SK-N-MC (cell line): ENCODE measurements at regions not wholly inside any gene's neighbourhood (a gene's known extent, or its start where the extent isn't known, plus 50 kb on each side); places are given as distances from the start of the nearest gene placed in this dataset.

ENCODE experiments used
- DNase-seq: peaks from one replicate; pipeline ENCODE4 v3.0.0-alpha.2; 2011; ENCODE audit warnings: low read depth, low spot score
- H3K27ac ChIP-seq: fragments of 200-600 bp; sonication (generic); 2 replicates; pipeline ENCODE4 v1.5.1; 2016; ENCODE audit warnings: mixed run types
- H3K36me3 ChIP-seq: fragments of 200-600 bp; sonication (generic); 2 replicates; pipeline ENCODE4 v1.6.1; 2017; ENCODE audit warnings: antibody characterized with exemption, low read length, mixed read lengths; ENCODE audit not compliant: insufficient read depth
- H3K4me3 ChIP-seq: fragments of 200-600 bp; sonication (generic); 2 replicates; pipeline ENCODE4 v1.5.1; 2016
- H3K9ac ChIP-seq: fragments of 200-600 bp; sonication (generic); 2 replicates; pipeline ENCODE4 v1.8.0; 2017; ENCODE audit warnings: mixed run types, mixed read lengths; ENCODE audit not compliant: insufficient read length
- H3K9me3 ChIP-seq: fragments of 200-600 bp; sonication (generic); 2 replicates; pipeline ENCODE4 v1.6.1; 2017; ENCODE audit warnings: low read depth, mild to moderate bottlenecking, antibody characterized with exemption, low read length, moderate library complexity, mixed read lengths
- EZH2 ChIP-seq: fragments of 200-600 bp; sonication (generic); IDR thresholded peaks from one replicate; pipeline ENCODE4 v1.6.1; 2017; ENCODE audit warnings: antibody characterized with exemption
- FOXP2 ChIP-seq: optimal IDR thresholded peaks from 2 replicates; pipeline ENCODE3; 2011; ENCODE audit warnings: mild to moderate bottlenecking, moderate library complexity; ENCODE audit not compliant: insufficient read depth; ENCODE audit errors: extremely low read length, control extremely low read depth
- POLR2AphosphoS5 ChIP-seq: IDR thresholded peaks from 2 replicates; pipeline ENCODE4 v1.6.1; 2012; ENCODE audit warnings: mild to moderate bottlenecking, low read depth, low read length, borderline replicate concordance

DNA sequence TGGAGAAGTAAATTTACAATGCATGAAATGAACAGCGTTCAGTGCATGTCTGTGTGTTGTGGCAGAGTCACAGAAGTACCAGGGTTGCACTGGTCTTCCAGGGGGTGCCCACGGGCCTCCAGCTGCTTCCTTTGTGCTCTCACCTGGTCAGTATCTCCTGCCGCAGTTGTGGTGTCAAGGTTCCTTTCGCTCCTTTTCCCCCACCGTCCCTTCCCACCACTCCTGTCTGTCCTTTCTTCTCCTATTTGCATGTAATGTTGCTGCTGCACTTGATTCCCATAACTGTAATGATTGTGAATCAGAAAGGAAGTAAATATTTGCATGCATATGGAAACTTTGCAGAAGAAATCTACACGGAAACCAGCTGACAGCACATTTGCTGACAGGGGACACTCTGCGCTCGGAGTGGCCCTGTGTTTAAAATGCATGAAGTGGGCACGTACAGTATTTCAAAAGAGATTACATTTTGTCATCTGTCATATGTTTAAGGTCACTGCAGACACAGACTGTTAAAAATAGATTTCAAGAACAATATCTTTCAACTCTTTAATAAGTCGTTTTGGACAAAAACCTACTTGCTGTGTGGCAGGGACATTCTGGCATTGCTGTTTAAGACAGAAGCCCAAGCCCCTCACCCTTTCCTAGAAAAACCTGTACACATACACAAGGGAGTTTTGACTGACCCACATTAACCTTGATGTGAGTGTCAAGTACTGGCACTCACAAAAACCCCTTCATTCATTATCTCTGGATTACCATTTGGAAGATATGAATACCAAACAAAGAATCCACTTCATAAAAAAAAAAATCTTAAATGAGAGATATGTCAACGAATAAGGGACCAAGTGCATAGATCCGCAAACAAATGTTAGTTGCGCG is 336.7 kb upstream of the KLF6 start:
- H3K4me3 ChIP-seq = no peak overlapping the region
- no peaks in the 10 kb centered on the region for H3K36me3 ChIP-seq
- no peak for DNase-seq
- no peak overlapping the region for H3K9ac ChIP-seq
- no peaks in the 10 kb centered on the region for H3K9me3 ChIP-seq
- no peak for TF ChIP-seq POLR2AphosphoS5
- no peak for TF ChIP-seq EZH2
- no peak for TF ChIP-seq FOXP2
- no peak overlapping the region for H3K27ac ChIP-seq

DNA sequence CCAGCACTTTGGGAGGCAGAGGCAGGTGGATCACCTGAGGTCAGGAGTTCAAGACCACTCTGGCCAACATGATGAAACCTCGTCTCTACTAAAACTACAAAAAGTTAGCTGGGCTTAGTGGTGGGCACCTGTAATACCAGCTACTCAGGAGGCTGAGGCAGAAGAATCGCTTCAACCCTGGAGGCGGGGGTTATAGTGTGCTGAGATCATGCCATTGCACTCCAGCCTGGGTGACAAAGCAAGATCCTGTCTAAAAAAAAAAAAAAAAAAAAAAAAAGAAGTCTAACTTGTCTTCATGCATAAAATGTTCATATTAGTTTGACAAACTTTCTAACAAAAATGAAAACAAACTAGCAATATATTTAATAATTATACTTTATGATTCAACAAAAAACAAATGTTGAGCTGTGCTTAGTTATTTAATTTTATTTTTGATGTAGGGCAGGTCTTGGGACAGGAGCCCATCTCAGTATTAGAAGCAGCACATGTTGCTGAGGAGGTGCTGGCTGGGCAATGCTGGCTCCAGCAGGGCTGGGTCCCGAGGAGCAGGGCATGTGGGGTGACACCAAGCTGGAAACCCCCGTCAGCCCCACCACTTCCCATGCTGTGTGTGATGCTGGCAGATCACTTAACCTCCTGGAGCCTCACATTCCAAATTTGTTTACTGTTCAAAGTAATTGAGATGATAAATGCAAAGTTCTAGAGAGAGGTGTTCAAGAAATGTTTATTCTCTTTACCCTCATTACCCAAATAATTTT is 335.3 kb upstream of the KLF6 start:
- no peak overlapping the region for H3K9ac ChIP-seq
- no peak overlapping the region for H3K4me3 ChIP-seq
- H3K9me3 ChIP-seq = no peaks in the 10 kb centered on the region
- no peak for DNase-seq
- H3K27ac ChIP-seq = no peak overlapping the region
- TF ChIP-seq EZH2 (no peak), FOXP2 (no peak), POLR2AphosphoS5 (no peak)
- H3K36me3 ChIP-seq = no peaks in the 10 kb centered on the region

DNA sequence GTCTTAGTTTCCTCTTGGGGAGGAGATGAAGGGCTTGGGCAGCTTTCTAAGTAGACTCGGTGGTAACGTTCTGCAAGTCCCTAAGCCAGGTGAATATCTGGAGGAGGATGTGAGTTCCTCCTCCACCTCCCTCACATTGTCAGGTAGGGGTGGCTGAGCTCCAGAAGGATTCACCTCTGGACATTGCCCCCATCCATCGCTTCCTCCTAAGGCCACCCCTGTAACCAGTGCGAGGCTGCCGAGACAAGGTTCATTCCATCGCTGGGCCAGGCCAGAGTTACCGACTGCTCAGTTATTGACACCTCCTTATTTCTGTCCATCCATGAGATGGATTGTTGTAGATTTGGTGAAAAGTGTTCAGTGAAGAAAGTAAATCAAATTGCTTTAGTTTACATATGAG is 334.1 kb upstream of the KLF6 start:
- Histone ChIP-seq H3K9ac (no peak overlapping the region), H3K4me3 (no peak overlapping the region), H3K36me3 (no peaks in the 10 kb centered on the region), H3K9me3 (no peaks in the 10 kb centered on the region), H3K27ac (no peak overlapping the region)
- no peak for DNase-seq
- no peak for TF ChIP-seq POLR2AphosphoS5
- TF ChIP-seq FOXP2 = no peak
- no peak for TF ChIP-seq EZH2

DNA sequence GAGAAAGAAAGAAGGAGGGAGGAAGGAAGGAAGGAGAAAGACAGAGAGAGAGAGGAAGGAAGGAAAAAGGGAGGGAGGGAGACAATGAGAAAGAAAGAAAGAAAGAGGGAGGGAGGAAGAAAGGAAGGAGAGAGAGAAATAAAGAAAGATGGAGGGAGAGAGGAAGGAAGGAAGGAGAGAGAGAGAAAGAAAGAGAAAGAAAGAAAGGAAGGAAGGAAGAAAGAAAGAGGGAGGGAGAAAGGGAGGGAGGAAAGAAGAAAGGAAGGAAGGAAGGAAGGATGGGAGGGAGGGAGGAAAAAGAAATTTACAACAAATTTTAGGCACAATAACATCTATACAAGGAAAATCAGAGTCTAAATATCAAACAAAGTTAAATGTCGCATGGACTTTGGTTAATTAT is 332.6 kb upstream of the KLF6 start:
- H3K4me3 ChIP-seq = no peak overlapping the region
- H3K36me3 ChIP-seq = no peaks in the 10 kb centered on the region
- TF ChIP-seq POLR2AphosphoS5 = no peak
- no peak for TF ChIP-seq EZH2
- TF ChIP-seq FOXP2 = no peak
- no peak overlapping the region for H3K9ac ChIP-seq
- no peak overlapping the region for H3K27ac ChIP-seq
- no peak for DNase-seq
- H3K9me3 ChIP-seq = no peaks in the 10 kb centered on the region

DNA sequence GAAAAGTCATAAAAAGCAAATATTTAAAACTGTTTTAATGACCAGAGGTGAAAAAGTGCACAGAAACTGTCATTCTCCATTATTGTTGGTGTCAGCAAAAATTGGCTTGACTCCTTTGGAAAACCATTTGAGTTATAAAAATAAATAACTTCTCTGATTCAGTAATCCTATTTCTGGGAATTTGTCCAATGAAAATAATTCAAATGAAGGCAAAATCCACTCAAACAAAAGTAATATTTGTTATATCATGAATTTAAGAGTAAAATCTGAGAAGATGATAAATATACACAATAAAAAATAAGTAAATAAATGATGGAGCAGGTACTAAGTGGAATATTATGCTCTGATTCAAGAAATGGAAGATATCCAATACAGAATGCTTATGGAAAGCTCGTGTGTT is 326.6 kb upstream of the KLF6 start:
- TF ChIP-seq POLR2AphosphoS5 (no peak), FOXP2 (no peak), EZH2 (no peak)
- no peak overlapping the region for H3K9ac ChIP-seq
- no peaks in the 10 kb centered on the region for H3K9me3 ChIP-seq
- DNase-seq = no peak
- H3K36me3 ChIP-seq = no peaks in the 10 kb centered on the region
- H3K27ac ChIP-seq = no peak overlapping the region
- no peak overlapping the region for H3K4me3 ChIP-seq

DNA sequence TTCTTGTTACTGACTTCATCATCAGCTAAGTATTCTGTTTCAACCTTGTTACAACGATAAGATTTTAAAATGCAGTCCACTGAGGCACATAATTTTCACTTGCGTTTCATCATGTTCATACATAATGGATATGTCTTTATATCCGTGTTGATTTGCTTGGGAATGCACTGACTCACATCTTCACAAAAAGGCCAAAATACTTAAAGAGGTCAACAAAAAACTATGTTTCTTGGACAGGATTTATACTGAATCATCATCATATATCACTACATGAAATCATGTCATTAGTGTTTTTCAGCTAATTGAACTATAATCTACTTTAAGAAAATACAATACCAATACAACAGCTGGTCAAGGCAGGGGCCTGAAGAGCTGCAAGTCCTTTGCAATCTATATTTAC is 324.5 kb upstream of the KLF6 start:
- no peak overlapping the region for H3K4me3 ChIP-seq
- no peak overlapping the region for H3K27ac ChIP-seq
- no peaks in the 10 kb centered on the region for H3K36me3 ChIP-seq
- no peak for TF ChIP-seq POLR2AphosphoS5
- no peak for TF ChIP-seq FOXP2
- TF ChIP-seq EZH2 = no peak
- no peaks in the 10 kb centered on the region for H3K9me3 ChIP-seq
- no peak for DNase-seq
- no peak overlapping the region for H3K9ac ChIP-seq

DNA sequence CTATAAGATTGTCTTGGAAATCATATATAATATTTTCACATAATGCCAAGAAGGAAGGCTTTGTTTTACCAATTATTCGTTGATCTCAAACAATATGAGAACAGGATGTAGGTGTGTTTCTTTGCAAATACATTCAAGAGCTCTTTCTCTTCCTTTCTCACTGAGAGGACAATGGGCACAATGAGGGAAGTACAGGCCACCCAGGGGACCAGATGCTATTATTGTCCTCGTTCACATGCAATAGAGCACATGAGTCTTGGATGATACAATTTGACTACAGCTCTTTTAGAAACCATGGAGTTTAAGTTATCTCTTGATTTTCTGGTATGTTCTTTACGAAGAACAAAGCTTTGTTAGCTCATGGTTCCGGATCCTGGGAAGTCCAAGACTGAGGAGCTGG is 323.7 kb upstream of the KLF6 start:
- no peaks in the 10 kb centered on the region for H3K9me3 ChIP-seq
- H3K4me3 ChIP-seq = no peak overlapping the region
- H3K27ac ChIP-seq = no peak overlapping the region
- no peaks in the 10 kb centered on the region for H3K36me3 ChIP-seq
- H3K9ac ChIP-seq = no peak overlapping the region
- DNase-seq = no peak
- TF ChIP-seq FOXP2 (no peak), POLR2AphosphoS5 (no peak), EZH2 (no peak)

DNA sequence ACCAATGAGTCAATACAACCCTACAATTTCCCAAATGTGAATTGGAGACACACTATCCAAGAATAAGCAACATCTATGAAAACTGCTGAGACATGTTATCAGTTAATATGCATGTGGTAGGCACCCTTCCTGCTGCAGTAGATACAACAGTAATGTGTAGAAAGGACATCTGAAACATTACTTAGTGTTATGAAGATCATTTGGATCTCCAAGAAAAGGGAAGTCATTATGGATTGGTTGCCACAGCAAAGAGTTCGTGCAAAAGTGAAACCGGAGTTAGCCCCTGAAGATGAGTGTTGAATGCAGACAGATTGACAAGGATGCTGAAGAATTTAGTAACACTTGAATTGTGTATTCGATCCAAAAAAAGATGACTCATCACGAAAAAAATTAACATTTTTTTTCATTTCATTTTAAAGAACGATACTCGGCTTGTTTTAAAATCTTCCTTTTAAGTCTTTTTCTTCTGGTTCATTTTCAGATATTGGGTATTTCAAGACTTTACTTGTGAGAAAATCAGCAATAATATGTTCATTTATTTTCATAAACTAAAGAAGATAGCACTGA is 322.4 kb upstream of the KLF6 start:
- DNase-seq = no peak

More for the DNA sequence above, 322.4 kb upstream of the KLF6 start:
- H3K9me3 ChIP-seq = no peaks in the 10 kb centered on the region
- TF ChIP-seq EZH2 (no peak), POLR2AphosphoS5 (no peak), FOXP2 (no peak)
- no peak overlapping the region for H3K4me3 ChIP-seq
- H3K9ac ChIP-seq = no peak overlapping the region
- H3K27ac ChIP-seq = no peak overlapping the region
- no peaks in the 10 kb centered on the region for H3K36me3 ChIP-seq
